HG03039 (cell line): ENCODE measurements at regions not wholly inside any gene's neighbourhood (a gene's known extent, or its start where the extent isn't known, plus 50 kb on each side); places are given as distances from the start of the nearest gene placed in this dataset.

ENCODE experiments used
- ATAC-seq: cut with Tn5 transposase; IDR thresholded peaks from one replicate; pipeline ENCODE4 v1.9.1; 2021; ENCODE audit warnings: mild to moderate bottlenecking, moderate library complexity; ENCODE audit not compliant: unreplicated experiment

DNA sequence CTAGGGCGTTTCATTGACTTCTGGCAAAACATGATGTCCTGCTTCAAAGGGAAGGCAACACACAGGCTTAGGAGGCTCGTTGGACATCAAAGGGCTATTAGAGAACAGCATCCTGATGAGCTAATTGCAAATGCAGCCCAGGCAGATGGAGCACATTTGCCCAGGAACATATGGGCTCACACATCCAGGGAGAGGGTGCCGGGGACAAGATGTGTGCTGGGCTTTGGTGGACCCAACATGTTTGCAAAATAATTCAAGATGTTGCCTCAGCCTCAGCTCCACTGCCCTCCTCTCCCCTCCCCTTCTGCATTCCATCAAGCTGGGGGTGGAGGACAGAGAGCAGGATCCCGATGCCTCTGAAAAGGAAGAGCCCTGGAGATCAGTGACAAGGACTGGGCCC is 217.1 kb upstream of the ZMIZ1 start:
- no peak for ATAC-seq

DNA sequence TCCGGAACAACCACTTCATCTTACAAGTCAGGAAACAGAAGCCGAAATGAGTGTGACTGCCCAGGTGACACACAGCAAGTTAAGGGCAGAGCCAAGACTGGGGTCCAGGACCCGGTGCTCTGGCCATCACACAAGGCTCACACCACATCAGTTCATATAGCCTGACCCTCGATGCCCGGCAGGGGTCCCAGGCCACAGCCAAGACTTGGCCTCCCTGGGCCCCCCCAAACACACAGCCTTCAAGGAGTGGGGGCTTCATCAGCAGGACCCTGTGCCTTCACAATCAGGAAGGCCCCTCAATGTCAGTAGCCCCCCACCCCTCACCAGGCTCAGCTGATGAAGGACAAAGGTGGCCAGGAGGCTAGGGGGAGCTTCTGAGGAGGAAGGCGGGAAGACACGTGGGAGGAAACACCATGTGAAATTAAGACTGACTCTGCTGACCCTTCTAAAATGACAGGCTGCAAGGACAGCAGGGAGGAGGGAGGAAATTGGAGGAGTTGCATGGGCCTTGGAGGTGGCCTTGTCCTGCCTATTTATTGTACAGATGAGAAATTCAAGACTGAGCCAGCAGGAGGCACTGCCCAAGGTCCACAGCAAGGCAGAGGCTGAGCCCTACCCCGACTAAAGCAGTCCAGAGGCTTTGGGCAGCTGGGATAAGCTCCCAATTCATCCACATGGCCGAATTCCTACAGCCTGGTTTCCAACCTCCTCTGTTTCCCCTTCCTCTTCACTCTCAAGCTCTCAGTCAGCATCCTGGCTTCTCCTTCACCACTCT is 216.1 kb upstream of the ZMIZ1 start:
- no peak for ATAC-seq

DNA sequence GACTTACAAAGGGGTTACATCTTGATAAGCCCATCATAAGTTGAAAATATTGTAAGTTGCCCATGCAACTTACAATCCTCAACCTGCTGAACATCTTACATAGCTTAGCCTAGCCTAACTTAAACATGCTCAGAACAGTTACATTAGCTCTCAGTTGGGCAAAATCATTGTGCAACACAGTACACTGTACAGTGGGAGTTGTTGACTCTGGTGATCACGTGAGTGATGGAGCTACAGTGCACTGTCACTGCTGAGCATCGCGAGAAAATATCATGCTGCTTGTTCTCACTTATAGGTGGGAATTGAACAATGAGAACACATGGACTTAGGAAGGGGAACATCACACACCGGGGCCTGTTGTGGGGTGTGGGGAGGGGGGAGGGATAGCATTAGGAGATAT is 214.9 kb upstream of the ZMIZ1 start:
- ATAC-seq = no peak

GRCh38 chr10:78856421-78856820 is 212.3 kb upstream of the ZMIZ1 start:
- ATAC-seq = no peak

- no peak for ATAC-seq
Measured at GRCh38 chr10:78857193-78857592, 211.6 kb upstream of the ZMIZ1 start.

GRCh38 chr10:78859266-78859665 is 209.5 kb upstream of the ZMIZ1 start:
- no peak for ATAC-seq

- no peak for ATAC-seq
Measured at GRCh38 chr10:78859769-78860168, 209.0 kb upstream of the ZMIZ1 start.

- ATAC-seq = no peak
Measured at GRCh38 chr10:78860260-78860914, 208.4 kb upstream of the ZMIZ1 start.

GRCh38 chr10:78861529-78862327 is 207.0 kb upstream of the ZMIZ1 start:
- ATAC-seq = no peak

DNA sequence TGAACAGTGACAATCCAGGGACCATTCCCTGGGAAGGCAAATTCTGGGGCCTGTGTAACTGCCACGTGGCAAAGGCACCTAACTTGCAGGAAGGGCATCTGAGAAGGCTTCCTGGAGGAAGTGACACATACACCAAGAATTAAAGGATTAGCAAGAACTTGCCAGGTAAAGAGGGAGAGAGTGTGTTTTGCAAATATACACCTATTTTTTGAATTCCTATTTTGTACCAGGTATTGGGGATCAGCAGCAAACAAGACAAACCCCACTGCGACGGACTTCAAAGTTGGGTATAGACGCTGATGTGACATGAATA is 206.5 kb upstream of the ZMIZ1 start:
- ATAC-seq = no peak

GRCh38 chr10:78863140-78863905 is 205.4 kb upstream of the ZMIZ1 start:
- no peak for ATAC-seq

DNA sequence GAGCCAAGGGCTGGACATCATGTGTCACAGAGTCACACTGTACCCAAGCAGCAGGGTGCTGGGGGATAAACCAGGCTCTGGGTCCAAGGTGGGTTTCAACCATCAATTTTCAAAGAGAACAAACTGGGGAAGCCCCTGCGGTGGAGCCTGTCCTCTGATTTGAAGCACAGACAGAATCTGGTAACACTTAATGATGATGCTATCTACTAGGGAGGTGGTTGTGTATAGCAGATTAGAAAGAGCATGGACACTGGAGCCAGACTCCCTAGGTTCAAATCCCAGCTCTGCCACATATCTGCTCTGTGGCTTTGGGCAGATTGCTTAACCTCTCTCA is 204.9 kb upstream of the ZMIZ1 start:
- no peak for ATAC-seq

- ATAC-seq = no peak
Measured at GRCh38 chr10:78864761-78865537, 203.8 kb upstream of the ZMIZ1 start.

- ATAC-seq = no peak
Measured at GRCh38 chr10:78865538-78865875, 203.3 kb upstream of the ZMIZ1 start.

DNA sequence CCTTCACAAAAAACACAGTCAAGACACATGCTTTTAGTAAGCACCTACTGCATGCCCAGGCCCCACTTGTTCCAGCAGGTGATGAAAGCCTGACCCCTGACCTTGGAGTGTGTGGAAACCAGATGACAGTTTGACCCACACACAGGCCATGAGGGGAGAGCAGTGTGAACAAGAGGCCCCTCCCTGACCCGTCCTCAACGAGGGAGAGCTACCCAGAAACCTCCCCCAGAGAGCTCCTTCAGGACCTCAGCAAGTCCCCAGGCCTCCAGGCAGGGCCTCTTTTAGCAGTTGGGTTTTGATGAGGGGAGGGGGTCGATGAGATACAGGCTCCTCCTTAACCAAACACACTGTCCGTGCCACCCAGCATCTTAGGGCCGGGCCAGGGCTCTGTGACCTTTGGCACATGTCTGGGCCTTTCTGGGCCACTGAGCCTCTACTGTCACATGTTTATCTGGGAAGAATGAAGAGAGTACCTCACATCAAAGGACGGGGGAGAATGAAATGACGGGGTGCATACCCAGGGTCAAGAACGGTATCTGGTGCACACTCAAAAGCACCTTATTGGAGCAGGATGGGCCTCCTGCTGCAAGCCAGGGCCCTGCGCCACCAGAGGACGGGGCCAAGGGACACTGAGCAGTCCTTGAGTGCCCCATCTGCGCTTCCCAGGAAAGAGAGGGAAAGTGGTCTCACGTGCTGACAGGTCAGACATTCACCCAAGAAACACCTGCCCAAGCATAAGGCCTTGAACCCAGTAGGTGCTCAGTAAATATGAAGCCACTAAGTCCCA is 202.6 kb upstream of the ZMIZ1 start:
- no peak for ATAC-seq

DNA sequence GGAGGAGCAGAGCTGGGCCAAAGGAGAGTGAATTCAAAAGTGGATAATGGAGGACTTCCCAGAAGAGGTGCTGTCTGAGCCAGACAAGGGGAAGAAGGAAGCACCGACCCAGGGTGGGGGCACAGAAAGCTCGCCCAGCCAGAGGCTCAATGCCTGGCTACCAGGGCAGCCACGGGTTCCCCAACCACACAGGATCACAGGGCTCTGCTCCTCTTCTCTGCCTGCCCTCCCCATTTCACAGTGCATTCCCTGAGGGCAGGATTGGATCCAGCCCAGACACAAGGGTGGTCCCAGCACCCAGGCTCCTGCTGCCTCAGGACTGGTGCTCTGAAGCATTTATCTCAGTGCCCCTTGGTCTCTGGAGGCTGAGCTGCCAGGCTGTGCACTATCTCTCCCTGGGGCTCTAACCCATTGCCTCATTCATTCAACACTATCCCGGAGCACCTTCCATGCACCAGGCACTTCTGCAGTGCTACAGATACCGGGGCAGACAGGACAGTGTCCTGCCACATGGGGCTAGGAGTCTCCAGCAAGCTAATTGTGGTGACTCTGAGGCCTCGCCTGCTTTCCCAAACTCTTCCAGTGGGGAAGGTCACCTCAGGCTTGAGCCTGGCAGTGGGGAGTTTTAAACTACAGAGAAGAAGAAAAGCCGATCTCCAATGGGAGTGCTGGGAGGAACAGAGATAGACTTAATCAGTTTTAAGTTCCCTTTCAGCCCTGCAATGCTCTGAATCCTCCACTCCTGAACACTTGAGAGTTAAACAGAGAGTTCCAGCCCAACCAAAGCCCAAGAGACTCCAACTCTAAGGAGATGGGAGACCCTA is 201.8 kb upstream of the ZMIZ1 start:
- ATAC-seq = no peak

- no peak for ATAC-seq
Measured at GRCh38 chr10:78867555-78867939, 201.2 kb upstream of the ZMIZ1 start.

DNA sequence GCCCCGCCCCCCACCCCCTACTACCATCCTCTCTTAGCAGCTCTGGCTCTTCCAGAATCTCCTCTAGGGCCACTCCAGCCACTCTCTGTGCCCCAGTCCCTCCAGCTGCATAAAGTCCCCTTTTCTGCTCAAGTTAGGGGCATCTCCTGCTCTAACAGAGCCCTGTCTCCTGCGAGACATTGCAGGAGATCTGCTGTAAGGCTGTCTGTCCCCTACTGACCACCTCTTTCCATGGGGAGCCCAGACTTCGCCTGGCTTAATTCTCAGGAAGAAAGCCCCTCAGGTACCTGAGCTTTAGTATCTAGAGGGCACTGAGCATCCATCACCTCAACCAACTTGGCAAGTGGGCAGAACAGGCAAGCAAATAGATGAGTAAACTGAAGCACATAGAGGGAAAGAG is 200.7 kb upstream of the ZMIZ1 start:
- no peak for ATAC-seq

GRCh38 chr10:78868456-78868855 is 200.3 kb upstream of the ZMIZ1 start:
- ATAC-seq = no peak
